ENCODE measurements at regions not wholly inside any gene's neighbourhood (a gene's known extent, or its start where the extent isn't known, plus 50 kb on each side); places are given as distances from the start of the nearest gene placed in this dataset.

- TF ChIP-seq CTCF (IDR thresholded peaks at IDR 0.05; ENCODE audit: insufficient read depth, low read length) (no peak), REST (IDR thresholded peaks at IDR 0.05; ENCODE audit: insufficient replicate concordance, low read depth) (no peak), GABPA (IDR thresholded peaks at IDR 0.05; ENCODE audit: low read depth) (no peak), POLR2AphosphoS5 (IDR thresholded peaks at IDR 0.05; ENCODE audit: low read depth) (no peak), SPI1 (IDR thresholded peaks at IDR 0.05; ENCODE audit: borderline replicate concordance, low read depth) (no peak)
Measured at GRCh38 chr1:239647045-239647444, 260.7 kb downstream of the CHRM3 start.
